DND-41 (cell line): ENCODE measurements at regions not wholly inside any gene's neighbourhood (a gene's known extent, or its start where the extent isn't known, plus 50 kb on each side); places are given as distances from the start of the nearest gene placed in this dataset.

Source experiments
- CTCF ChIP-seq: IDR thresholded peaks from 2 replicates; pipeline ENCODE4 v1.5.1; 2012; ENCODE audit warnings: borderline replicate concordance, low read length, moderate library complexity, mild to moderate bottlenecking; ENCODE audit not compliant: poor library complexity, severe bottlenecking; ENCODE audit errors: extremely low read depth
- EZH2 ChIP-seq: IDR thresholded peaks from 3 replicates; pipeline ENCODE4 v1.6.1; 2012; ENCODE audit warnings: borderline replicate concordance, low read depth, mild to moderate bottlenecking, moderate library complexity, low read length, inconsistent platforms; ENCODE audit not compliant: severe bottlenecking

GRCh38 chr4:33296876-33297455 lies 2576.8 kb downstream of the PCDH7 start:
- TF ChIP-seq CTCF: no peak
- no peak for TF ChIP-seq EZH2
